AG10803 (cell line): ENCODE measurements at regions not wholly inside any gene's neighbourhood (a gene's known extent, or its start where the extent isn't known, plus 50 kb on each side); places are given as distances from the start of the nearest gene placed in this dataset.

Experiments
- DNase-seq: peaks from one replicate; pipeline ENCODE4 v3.0.0; 2010; ENCODE audit warnings: low read depth
- H3K4me3 ChIP-seq: 2 replicates; pipeline ENCODE4 v1.5.1; 2011; ENCODE audit warnings: mild to moderate bottlenecking, low read length, control low read depth
- TF ChIP-seq, protein P1 (sequence below): conservative IDR thresholded peaks from 2 replicates; pipeline ENCODE4 v1.5.1; 2011; ENCODE audit warnings: mild to moderate bottlenecking, low read length, control low read depth, inconsistent platforms

DNA sequence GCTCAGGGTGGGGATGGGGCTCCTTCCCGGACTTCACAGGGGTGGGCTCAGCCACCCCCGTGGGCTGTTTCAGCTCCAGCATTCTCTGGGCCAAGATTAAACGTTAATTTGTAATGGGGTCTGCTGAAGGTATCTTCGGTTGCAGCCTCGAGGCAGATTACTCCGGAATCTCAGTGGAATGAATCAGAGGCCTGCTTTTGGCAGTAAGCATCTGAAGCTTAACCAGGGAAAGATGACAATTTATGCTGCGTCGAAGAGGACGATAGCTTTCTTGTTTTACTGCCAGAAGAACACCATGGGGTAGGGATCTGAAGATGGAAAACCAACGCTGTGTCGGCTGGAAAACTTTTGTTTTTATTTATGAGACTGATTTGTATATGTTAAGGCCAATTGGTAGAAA is 129.2 kb upstream of the MSX1 start:
- peak; percentile 5 for DNase-seq
- TF ChIP-seq, protein P1, sequence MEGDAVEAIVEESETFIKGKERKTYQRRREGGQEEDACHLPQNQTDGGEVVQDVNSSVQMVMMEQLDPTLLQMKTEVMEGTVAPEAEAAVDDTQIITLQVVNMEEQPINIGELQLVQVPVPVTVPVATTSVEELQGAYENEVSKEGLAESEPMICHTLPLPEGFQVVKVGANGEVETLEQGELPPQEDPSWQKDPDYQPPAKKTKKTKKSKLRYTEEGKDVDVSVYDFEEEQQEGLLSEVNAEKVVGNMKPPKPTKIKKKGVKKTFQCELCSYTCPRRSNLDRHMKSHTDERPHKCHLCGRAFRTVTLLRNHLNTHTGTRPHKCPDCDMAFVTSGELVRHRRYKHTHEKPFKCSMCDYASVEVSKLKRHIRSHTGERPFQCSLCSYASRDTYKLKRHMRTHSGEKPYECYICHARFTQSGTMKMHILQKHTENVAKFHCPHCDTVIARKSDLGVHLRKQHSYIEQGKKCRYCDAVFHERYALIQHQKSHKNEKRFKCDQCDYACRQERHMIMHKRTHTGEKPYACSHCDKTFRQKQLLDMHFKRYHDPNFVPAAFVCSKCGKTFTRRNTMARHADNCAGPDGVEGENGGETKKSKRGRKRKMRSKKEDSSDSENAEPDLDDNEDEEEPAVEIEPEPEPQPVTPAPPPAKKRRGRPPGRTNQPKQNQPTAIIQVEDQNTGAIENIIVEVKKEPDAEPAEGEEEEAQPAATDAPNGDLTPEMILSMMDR: no peak
- H3K4me3 ChIP-seq: no peak overlapping the region

DNA sequence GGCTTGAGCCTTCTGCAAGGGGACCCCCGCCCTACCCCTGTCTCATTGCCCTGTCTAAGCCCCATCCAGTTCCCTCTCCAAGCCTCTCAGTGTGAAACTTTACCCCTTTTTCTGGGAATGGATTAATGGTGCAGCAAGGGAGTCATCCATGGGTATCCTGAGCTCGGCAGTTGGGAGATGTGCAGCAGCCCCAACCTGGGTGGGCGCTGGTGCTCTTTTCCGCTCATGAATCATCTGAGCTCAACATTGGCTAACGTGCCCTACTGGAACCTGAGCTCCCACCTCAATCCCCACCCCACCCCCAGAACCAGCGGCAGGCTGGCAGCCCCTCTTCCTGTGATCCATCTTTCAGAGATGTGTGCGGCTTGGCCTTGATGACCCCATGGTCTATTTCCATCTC is 130.3 kb upstream of the MSX1 start:
- H3K4me3 ChIP-seq: no peak overlapping the region
- TF ChIP-seq, protein P1: no peak
- no peak for DNase-seq

DNA sequence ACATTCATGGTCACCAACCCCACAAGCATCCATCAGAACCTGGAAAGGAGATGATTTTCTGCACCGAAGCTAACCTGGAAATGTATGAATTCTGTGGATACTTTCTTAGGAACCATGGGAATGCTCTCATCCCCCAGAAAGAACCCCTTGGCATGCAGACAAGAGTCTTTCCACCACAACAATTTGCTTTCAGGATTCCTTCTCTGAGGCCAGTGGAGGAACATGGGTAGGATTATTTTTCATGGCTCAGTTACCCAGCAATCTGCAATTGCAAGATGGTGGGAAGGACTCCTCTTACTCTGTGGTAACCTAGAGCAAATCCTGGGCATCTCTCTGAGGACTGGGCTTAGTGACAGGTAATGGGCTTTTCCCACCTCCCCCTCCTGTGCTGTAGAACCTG is 131.9 kb upstream of the MSX1 start:
- no peak overlapping the region for H3K4me3 ChIP-seq
- DNase-seq: peak; percentile 5
- TF ChIP-seq, protein P1: no peak

DNA sequence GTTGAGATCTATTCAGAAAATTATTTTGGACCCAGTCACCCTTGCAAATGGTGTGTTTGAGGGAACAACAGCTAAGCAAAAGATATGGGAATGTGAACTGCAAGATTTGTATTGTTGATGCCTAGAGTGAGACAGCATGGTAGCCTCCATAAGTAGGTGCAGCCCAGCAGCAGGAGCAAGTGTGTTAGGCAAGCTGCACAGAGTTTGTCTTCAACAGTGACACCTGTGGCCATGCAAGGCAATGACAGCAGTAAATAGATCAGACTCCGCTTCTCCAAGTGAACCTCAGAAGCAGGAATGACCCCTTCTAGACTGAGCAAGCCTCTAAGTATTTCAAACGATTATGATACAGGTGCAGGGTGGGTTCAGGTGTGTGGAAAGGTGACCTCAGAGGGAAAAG is 133.4 kb upstream of the MSX1 start:
- TF ChIP-seq, protein P1: peak; percentile 34
- no peak overlapping the region for H3K4me3 ChIP-seq
- DNase-seq: no peak

DNA sequence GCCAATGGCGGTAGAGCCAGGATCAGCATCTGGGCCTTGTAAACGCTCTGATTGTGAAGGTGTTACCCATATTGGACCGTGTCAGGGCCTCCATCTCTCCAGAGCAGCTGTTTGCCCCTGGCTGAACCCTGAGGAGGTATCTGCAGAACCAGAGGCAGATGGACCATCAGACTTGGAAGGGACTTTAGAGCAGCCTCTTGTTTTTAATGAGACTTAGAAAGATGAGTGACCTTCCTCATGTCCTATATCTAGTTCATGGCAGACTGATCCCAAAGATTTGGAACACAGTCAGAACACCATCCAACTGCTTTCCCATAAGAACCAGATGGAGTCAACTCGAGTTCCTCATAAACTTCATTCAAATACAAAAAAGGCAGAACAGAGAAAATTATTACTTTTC is 135.1 kb upstream of the MSX1 start:
- DNase-seq: no peak
- TF ChIP-seq, protein P1: no peak
- H3K4me3 ChIP-seq: no peak overlapping the region

DNA sequence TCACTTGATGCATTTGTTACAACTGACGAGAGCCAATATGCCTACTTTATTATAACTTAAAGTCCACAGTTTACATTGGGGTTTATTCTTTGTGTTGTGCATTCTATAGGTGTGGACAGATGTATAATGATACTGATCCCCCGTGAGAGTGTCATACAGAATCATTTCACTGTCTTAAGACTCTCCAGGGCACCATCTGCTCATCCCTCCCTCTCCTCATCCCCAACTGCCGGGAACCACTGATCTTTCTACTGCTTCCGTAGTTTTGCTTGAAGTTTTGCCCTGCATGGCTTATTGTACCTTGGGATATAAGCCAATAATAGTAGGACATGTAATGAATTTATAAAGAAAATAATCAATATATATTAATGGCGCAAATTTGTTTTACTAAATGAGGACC is 137.8 kb upstream of the MSX1 start:
- DNase-seq: no peak
- TF ChIP-seq, protein P1: no peak
- no peak overlapping the region for H3K4me3 ChIP-seq

DNA sequence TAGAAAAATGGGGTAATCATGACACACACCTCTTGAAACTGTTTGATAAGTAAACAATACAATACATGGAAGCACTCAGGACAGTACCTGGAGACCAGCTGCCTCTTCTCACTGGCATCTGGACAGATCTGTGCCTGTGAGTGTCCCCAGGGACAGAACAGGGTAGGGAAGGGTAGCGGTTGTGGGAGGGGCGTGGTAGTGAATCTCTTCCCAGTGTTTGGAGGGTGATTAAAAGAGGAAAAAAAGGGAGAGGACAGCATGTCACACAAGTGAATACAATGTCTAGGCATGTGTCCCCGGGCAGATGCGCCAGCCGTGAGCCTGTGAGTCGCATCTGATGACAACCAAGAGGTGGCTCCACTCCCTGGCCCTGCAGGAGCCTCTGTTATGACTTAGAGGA is 138.8 kb upstream of the MSX1 start:
- no peak overlapping the region for H3K4me3 ChIP-seq
- TF ChIP-seq, protein P1: no peak
- no peak for DNase-seq
